IMR-90 (cell line): ENCODE measurements at regions not wholly inside any gene's neighbourhood (a gene's known extent, or its start where the extent isn't known, plus 50 kb on each side); places are given as distances from the start of the nearest gene placed in this dataset.

ENCODE experiments used
- ATAC-seq: fragments of 200-7000 bp; cut with Tn5 transposase; 2 replicates; pipeline ENCODE4 v1.9.1; 2020; ENCODE audit warnings: low read depth, mild to moderate bottlenecking, moderate library complexity
- BruUV-seq: library from RNA; stranded (reverse); fragments of 400-500 nt; replicated peaks from 2 replicates; lab custom pipeline; 2021; lab: Mats Ljungman, UMichigan
- CTCF ChIA-PET: fragments of 300-600 bp; formaldehyde crosslinking; extraction: SDS; loops from one replicate; lab custom pipeline; 2021; ENCODE audit warnings: antibody characterized with exemption; lab: Yijun Ruan, JAX
- POLR2A ChIA-PET: fragments of 300-600 bp; sonication (Branson Sonifier 250); formaldehyde crosslinking; loops from one replicate; lab custom pipeline; 2022; ENCODE audit warnings: antibody characterized with exemption; ENCODE audit not compliant: unreplicated experiment; lab: Charles Lee
- DNase-seq: peaks from one replicate; pipeline ENCODE4 v3.0.0; 2013
- H2AFZ ChIP-seq: replicated peaks from 2 replicates; pipeline ENCODE3; 2013; ENCODE audit warnings: low read length, mild to moderate bottlenecking; ENCODE audit not compliant: poor library complexity
- H2AK5ac ChIP-seq: 2 replicates; pipeline ENCODE4 v1.6.1; 2013; ENCODE audit warnings: low read depth, low read length, inconsistent platforms
- H2AK9ac ChIP-seq: replicated peaks from 2 replicates; pipeline ENCODE3; 2013; ENCODE audit warnings: mild to moderate bottlenecking, low read depth, low read length, moderate library complexity; ENCODE audit not compliant: poor library complexity
- H2BK120ac ChIP-seq: 2 replicates; pipeline ENCODE4 v1.6.1; 2013; ENCODE audit warnings: low read depth, low read length, inconsistent platforms
- H2BK15ac ChIP-seq: 3 replicates; pipeline ENCODE4 v1.6.1; 2013; ENCODE audit warnings: low read depth, low read length, inconsistent platforms
- H2BK20ac ChIP-seq: 2 replicates; pipeline ENCODE4 v1.6.1; 2013; ENCODE audit warnings: low read depth, mild to moderate bottlenecking, inconsistent platforms, low read length, moderate library complexity
- H2BK5ac ChIP-seq: 2 replicates; pipeline ENCODE4 v1.6.1; 2013; ENCODE audit warnings: mild to moderate bottlenecking, low read depth, low read length, inconsistent platforms; ENCODE audit not compliant: poor library complexity, severe bottlenecking
- H3K14ac ChIP-seq: replicated peaks from 2 replicates; pipeline ENCODE4 v1.6.1; 2013; ENCODE audit warnings: low read depth, low read length, inconsistent platforms
- H3K18ac ChIP-seq: 2 replicates; pipeline ENCODE4 v1.6.1; 2013; ENCODE audit warnings: low read depth, low read length, control low read depth
- H3K23ac ChIP-seq: 2 replicates; pipeline ENCODE4 v1.6.1; 2013; ENCODE audit warnings: low read depth, low read length, inconsistent platforms
- H3K27ac ChIP-seq: 2 replicates; pipeline ENCODE4 v1.5.1; 2013; ENCODE audit warnings: mild to moderate bottlenecking, control low read depth, low read length; ENCODE audit not compliant: insufficient read depth
- H3K27me3 ChIP-seq: 2 replicates; pipeline ENCODE4 v1.6.1; 2013; ENCODE audit warnings: low read length; ENCODE audit not compliant: control insufficient read depth, insufficient read depth
- H3K36me3 ChIP-seq: 2 replicates; pipeline ENCODE4 v1.6.1; 2013; ENCODE audit warnings: low read length, mixed read lengths; ENCODE audit not compliant: control insufficient read depth, insufficient read depth
- H3K4ac ChIP-seq: 2 replicates; pipeline ENCODE4 v1.6.1; 2013; ENCODE audit warnings: low read depth, low read length, inconsistent platforms
- H3K4me1 ChIP-seq: 2 replicates; pipeline ENCODE4 v1.6.1; 2013; ENCODE audit warnings: low read length, mixed read lengths; ENCODE audit not compliant: control insufficient read depth, insufficient read depth
- H3K4me2 ChIP-seq: 2 replicates; pipeline ENCODE4 v1.6.1; 2013; ENCODE audit warnings: low read depth, mild to moderate bottlenecking, control low read depth, low read length, moderate library complexity
- H3K4me3 ChIP-seq: 2 replicates; pipeline ENCODE4 v1.5.1; 2013; ENCODE audit warnings: low read depth, mild to moderate bottlenecking, control low read depth, low read length, moderate library complexity; ENCODE audit not compliant: insufficient read depth
- H3K56ac ChIP-seq: 2 replicates; pipeline ENCODE4 v1.6.1; 2013; ENCODE audit warnings: low read length, inconsistent platforms; ENCODE audit not compliant: insufficient read depth; ENCODE audit errors: extremely low read depth
- H3K79me1 ChIP-seq, 2 experiments: 2 replicates each; pipeline ENCODE4 v1.6.1; 2013; ENCODE audit warnings: low read length in 2 of 2, inconsistent platforms in 1 of 2, low read depth in 1 of 2
- H3K9ac ChIP-seq: 2 replicates; pipeline ENCODE4 v1.6.1; 2013; ENCODE audit warnings: low read depth, low read length, control low read depth
- H3K9me1 ChIP-seq: 2 replicates; pipeline ENCODE4 v1.6.1; 2013; ENCODE audit warnings: low read length, inconsistent platforms; ENCODE audit not compliant: insufficient read depth
- H3K9me3 ChIP-seq: 2 replicates; pipeline ENCODE4 v1.6.1; 2013; ENCODE audit warnings: low read length; ENCODE audit not compliant: control insufficient read depth, insufficient read depth
- H4K20me1 ChIP-seq: 2 replicates; pipeline ENCODE4 v1.6.1; 2013; ENCODE audit warnings: low read length, inconsistent platforms; ENCODE audit not compliant: insufficient read depth
- H4K5ac ChIP-seq: 2 replicates; pipeline ENCODE4 v1.6.1; 2013; ENCODE audit warnings: mild to moderate bottlenecking, low read depth, low read length, control low read depth
- H4K8ac ChIP-seq, 2 experiments: 2 replicates each; pipeline ENCODE4 v1.6.1; 2013; ENCODE audit warnings: low read depth in 2 of 2, low read length in 2 of 2, control low read depth in 1 of 2, inconsistent platforms in 1 of 2
- H4K91ac ChIP-seq: 2 replicates; pipeline ENCODE4 v1.6.1; 2013; ENCODE audit warnings: low read depth, low read length, inconsistent platforms; ENCODE audit not compliant: insufficient read depth
- MAZ ChIP-seq: IDR thresholded peaks from 2 replicates; pipeline ENCODE4 v1.6.1; 2012; ENCODE audit warnings: low read depth, mild to moderate bottlenecking, low read length, improper control_type of control experiment, moderate library complexity, borderline replicate concordance
- WGBS, 2 experiments: methylation state at CpG; one replicate each; pipeline versions ENCODE4 v1.1.5 to v1.1.7; 2013; ENCODE audit warnings: missing lambda C conversion rate in 2 of 2; ENCODE audit not compliant: insufficient read length in 1 of 2; ENCODE audit errors: extremely low coverage in 2 of 2; 5-methylcytosine and 5-hydroxymethylcytosine counted together
- dilution Hi-C: fragments of 300-500 bp; cut with HindIII; formaldehyde crosslinking; loops from one replicate; pipeline ENCODE4 v1.14.3; 2018; ENCODE audit warnings: low sequenced_read_pairs; ENCODE audit not compliant: unreplicated experiment
- in situ Hi-C: fragments of 300-500 bp; cut with MboI; formaldehyde crosslinking; loops from 3 replicates; pipeline ENCODE4 v1.14.3; 2019; ENCODE audit warnings: low sequenced_read_pairs, inconsistent platforms, mixed read lengths
- intact Hi-C: fragments of 100-400 bp; cut with micrococcal nuclease; formaldehyde crosslinking; loops from 2 replicates; pipeline ENCODE4 v1.10.0; 2022
- TF ChIP-seq, protein P1 (sequence below): fragments of 150-350 bp; IDR thresholded peaks from 2 replicates; pipeline ENCODE4 v1.6.1; 2017; ENCODE audit warnings: mild to moderate bottlenecking, antibody characterized with exemption, low read length, low read depth

DNA sequence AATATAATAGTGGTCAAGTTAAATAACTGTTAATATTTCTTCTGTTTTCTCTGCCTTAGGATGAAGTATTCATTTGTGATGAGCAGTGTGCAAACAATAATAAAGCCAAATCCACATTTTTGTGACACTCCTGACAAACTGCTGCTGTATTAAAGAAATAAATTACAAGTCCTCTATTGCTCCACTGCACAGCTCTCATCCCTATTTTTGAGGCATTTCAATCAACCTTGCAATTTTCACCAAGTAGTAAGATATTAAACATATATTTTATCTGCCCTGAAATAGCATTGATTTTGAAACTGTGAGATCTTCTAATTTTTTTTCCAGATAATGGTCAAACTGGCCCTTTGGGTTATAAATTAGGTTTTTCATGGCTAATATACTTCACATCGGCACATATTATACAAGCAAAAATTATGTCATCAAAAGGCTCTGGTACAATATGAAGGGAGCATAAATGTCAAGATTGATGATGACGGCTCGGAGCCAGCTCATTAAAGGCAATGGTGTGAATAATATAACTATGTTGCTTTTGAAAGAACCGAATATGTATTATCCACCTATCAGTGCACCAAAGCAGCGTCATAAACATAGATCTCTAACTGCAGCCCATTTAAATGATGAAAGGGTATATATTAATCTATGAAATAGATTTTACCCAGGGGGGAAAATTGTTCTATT lies 764.9 kb downstream of the DNAH5 start:
- in situ Hi-C loops: no loop called here

More for the DNA sequence above, 764.9 kb downstream of the DNAH5 start:
- H3K14ac ChIP-seq: no peak overlapping the region
- H3K56ac ChIP-seq: no peak overlapping the region
- no peak for TF ChIP-seq MAZ
- TF ChIP-seq, protein P1, sequence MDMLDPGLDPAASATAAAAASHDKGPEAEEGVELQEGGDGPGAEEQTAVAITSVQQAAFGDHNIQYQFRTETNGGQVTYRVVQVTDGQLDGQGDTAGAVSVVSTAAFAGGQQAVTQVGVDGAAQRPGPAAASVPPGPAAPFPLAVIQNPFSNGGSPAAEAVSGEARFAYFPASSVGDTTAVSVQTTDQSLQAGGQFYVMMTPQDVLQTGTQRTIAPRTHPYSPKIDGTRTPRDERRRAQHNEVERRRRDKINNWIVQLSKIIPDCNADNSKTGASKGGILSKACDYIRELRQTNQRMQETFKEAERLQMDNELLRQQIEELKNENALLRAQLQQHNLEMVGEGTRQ: no peak
- H2BK20ac ChIP-seq: no peak overlapping the region
- dilution Hi-C loops: no loop called here
- ChIA-PET CTCF (no interaction called here), POLR2A (no interaction called here)
- H4K8ac ChIP-seq: no peak overlapping the region
- intact Hi-C loops: no loop called here
- H3K4ac ChIP-seq: no peak overlapping the region
- H3K9me3 ChIP-seq: peaks cover 3% of the 10 kb centered on the region; the same call in 1 of the 2 replicates
- no peak overlapping the region for H2BK120ac ChIP-seq
- ATAC-seq: no peak
- no peaks in the 10 kb centered on the region for H3K9me1 ChIP-seq
- H4K5ac ChIP-seq: no peak overlapping the region
- no peak overlapping the region for H3K18ac ChIP-seq
- H2AFZ ChIP-seq: no peak overlapping the region
- H3K4me3 ChIP-seq: no peak overlapping the region
- no peaks in the 10 kb centered on the region for H3K79me1 ChIP-seq
- BruUV-seq: no TSS peak
- H2BK15ac ChIP-seq: no peak overlapping the region
- H3K9ac ChIP-seq: no peak overlapping the region
- H3K4me2 ChIP-seq: no peak overlapping the region
- H3K23ac ChIP-seq: no peak overlapping the region
- no peak overlapping the region for H4K91ac ChIP-seq
- H3K4me1 ChIP-seq: no peaks in the 10 kb centered on the region
- WGBS, 2 experiments: no CpG with 5 or more reads among the region's 5 CpGs
- no peak for DNase-seq
- no peak overlapping the region for H3K27ac ChIP-seq
- no peak overlapping the region for H2AK9ac ChIP-seq
- H3K36me3 ChIP-seq: no peaks in the 10 kb centered on the region
- no peaks in the 10 kb centered on the region for H4K20me1 ChIP-seq
- H2BK5ac ChIP-seq: no peak overlapping the region
- H2AK5ac ChIP-seq: no peak overlapping the region
- no peaks in the 10 kb centered on the region for H3K27me3 ChIP-seq
